K562 (cell line): ENCODE measurements at regions not wholly inside any gene's neighbourhood (a gene's known extent, or its start where the extent isn't known, plus 50 kb on each side); places are given as distances from the start of the nearest gene placed in this dataset.

ENCODE experiments used
- ATF6 ChIP-seq: sonication (generic); formaldehyde crosslinking; IDR thresholded peaks from 2 replicates; pipeline ENCODE4 v1.4.0; 2020; ENCODE audit warnings: mild to moderate bottlenecking, missing genetic modification reagents
- CCNT2 ChIP-seq: IDR thresholded peaks from 2 replicates; pipeline ENCODE4 v1.6.1; 2011; ENCODE audit warnings: borderline replicate concordance, low read depth, mild to moderate bottlenecking, moderate library complexity, mixed read lengths, low read length; ENCODE audit not compliant: insufficient read length; ENCODE audit errors: extremely low read depth
- CREB5 ChIP-seq: fragments of 250-450 bp; sonication (Bioruptor Pico); IDR thresholded peaks from 2 replicates; pipeline ENCODE4 v1.5.0; 2020; ENCODE audit warnings: mild to moderate bottlenecking
- CSDE1 ChIP-seq, 2 experiments: fragments of 450-650 bp; IDR thresholded peaks; 2 replicates each; pipeline ENCODE4 v1.6.1; 2016; ENCODE audit warnings: mild to moderate bottlenecking in 1 of 2
- HOXB6 ChIP-seq: fragments of 250-450 bp; sonication (Bioruptor Pico); IDR thresholded peaks from 2 replicates; pipeline ENCODE4 v1.5.1; 2022; ENCODE audit warnings: mild to moderate bottlenecking, borderline replicate concordance
- MYC ChIP-seq, 2 experiments: fragments of 250-450 bp in 1 of 2; sonication (Bioruptor Pico) in 1 of 2; IDR thresholded peaks; 2 replicates each; pipeline versions ENCODE4 v1.5.1 to v1.6.1; 2012 to 2021; ENCODE audit warnings: low read depth in 2 of 2, borderline replicate concordance in 1 of 2, improper control_type of control experiment in 1 of 2, low read length in 1 of 2, mild to moderate bottlenecking in 1 of 2, moderate library complexity in 1 of 2
- XRCC5 ChIP-seq: fragments of 200-400 bp; formaldehyde crosslinking; IDR thresholded peaks from 2 replicates; pipeline ENCODE4 v1.6.1; 2017; ENCODE audit warnings: low read depth, mild to moderate bottlenecking, low read length
- ZNF551 ChIP-seq: fragments of 250-450 bp; sonication (Bioruptor Pico); IDR thresholded peaks from 2 replicates; pipeline ENCODE4 v1.5.0; 2021; ENCODE audit warnings: mild to moderate bottlenecking, moderate library complexity
- ZSCAN32 ChIP-seq: fragments of 450-650 bp; formaldehyde crosslinking; IDR thresholded peaks from 2 replicates; pipeline ENCODE4 v1.4.0; 2020; ENCODE audit warnings: mild to moderate bottlenecking, moderate library complexity

- TF ChIP-seq MYC (IDR thresholded peaks at IDR 0.05; ENCODE audit: low read depth, low read length) (no peak), MYC (CRISPR knock-in tag; IDR thresholded peaks at IDR 0.05; ENCODE audit: borderline replicate concordance, low read depth) (no peak), CCNT2 (no peak), CREB5 (no peak), ZSCAN32 (CRISPR knock-in tag) (no peak), XRCC5 (no peak), ZNF551 (no peak), ATF6 (CRISPR knock-in tag) (no peak), CSDE1 (IDR thresholded peaks at IDR 0.05) (no peak), HOXB6 (CRISPR knock-in tag) (no peak)
Observed at GRCh38 chr1:203999618-204000017, 73.3 kb upstream of the SOX13 start (continued).
